ENCODE measurements at regions not wholly inside any gene's neighbourhood (a gene's known extent, or its start where the extent isn't known, plus 50 kb on each side); places are given as distances from the start of the nearest gene placed in this dataset.

- Histone ChIP-seq H3K4me2 (ENCODE audit: low read length, poor library complexity, severe bottlenecking) (no peak overlapping the region), H3K79me1 (replicated peaks; ENCODE audit: low read length, poor library complexity, severe bottlenecking) (no peaks in the 10 kb centered on the region), H2AK5ac (ENCODE audit: low read length, severe bottlenecking) (no peak overlapping the region), H3K27me3 (ENCODE audit: control insufficient read depth in 1 of 2, insufficient read depth in 1 of 2, low read length in 2 of 2) (no peaks in the 10 kb centered on the region), H4K8ac (ENCODE audit: low read length) (no peak overlapping the region), H2BK15ac (ENCODE audit: low read depth, poor library complexity, severe bottlenecking) (no peak overlapping the region), H3K4me3 (ENCODE audit: insufficient read depth in 1 of 2, low read depth in 1 of 2, low read length in 2 of 2) (no peak overlapping the region), H3K9me3 (ENCODE audit: control insufficient read depth, low read length) (no peaks in the 10 kb centered on the region), H3K36me3 (ENCODE audit: control insufficient read depth in 1 of 2, insufficient read depth in 2 of 2, low read depth in 1 of 2, low read length in 2 of 2) (no peaks in the 10 kb centered on the region), H3K18ac (ENCODE audit: low read depth in 1 of 2, low read length in 2 of 2) (no peak overlapping the region), H2BK5ac (ENCODE audit: low read depth, low read length, poor library complexity, severe bottlenecking) (no peak overlapping the region), H2BK12ac (ENCODE audit: low read length in 2 of 2) (no peak overlapping the region), H3K4ac (ENCODE audit: low read depth in 1 of 2, low read length in 2 of 2) (no peak overlapping the region), H2AFZ (ENCODE audit: low read depth, low read length) (no peak overlapping the region), H3K14ac (ENCODE audit: low read length in 2 of 2) (no peak overlapping the region), H3K4me1 (ENCODE audit: control insufficient read depth, insufficient read depth, low read depth, low read length) (no peaks in the 10 kb centered on the region), H3K23ac (ENCODE audit: low read length in 2 of 2) (no peak overlapping the region), H4K91ac (ENCODE audit: low read length) (no peak overlapping the region), H3K27ac (ENCODE audit: low read length, poor library complexity, severe bottlenecking) (no peak overlapping the region), H3K9ac (ENCODE audit: low read length) (no peak overlapping the region), H2BK120ac (ENCODE audit: low read depth, low read length) (no peak overlapping the region)
- WGBS, result 90% methylated on average over 1 of the region's 2 CpGs
- no peak for DNase-seq
Measured at GRCh38 chr1:192238421-192238820, 78.4 kb upstream of the RGS21 start.

DNA sequence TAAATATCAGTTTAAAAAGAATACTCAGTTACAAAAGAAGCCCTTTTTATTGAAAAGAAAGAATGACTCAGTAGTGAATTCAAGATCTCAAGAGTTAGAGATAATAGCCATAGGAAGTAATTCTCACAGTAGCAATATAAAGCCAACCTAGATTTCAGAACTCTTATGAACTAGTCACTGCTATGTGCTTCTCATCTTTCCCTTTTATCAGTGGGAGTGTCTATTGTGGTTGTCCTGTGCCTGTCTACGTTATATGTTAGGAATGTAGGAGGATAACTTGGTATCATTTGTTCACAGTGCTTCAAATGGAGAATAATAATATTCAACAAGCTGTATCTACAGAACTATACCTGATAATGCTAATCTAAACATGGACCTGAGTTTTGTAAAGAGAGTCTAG lies 73.1 kb upstream of the RGS21 start:
- no peaks in the 10 kb centered on the region for H3K27me3 ChIP-seq (ENCODE audit: control insufficient read depth in 1 of 2, insufficient read depth in 1 of 2, low read length in 2 of 2)
- H3K23ac ChIP-seq (ENCODE audit: low read length in 2 of 2), result no peak overlapping the region
- no peak overlapping the region for H2AK5ac ChIP-seq (ENCODE audit: low read length, severe bottlenecking)
- no peaks in the 10 kb centered on the region for H3K79me1 ChIP-seq (replicated peaks; ENCODE audit: low read length, poor library complexity, severe bottlenecking)
- no peak overlapping the region for H2BK15ac ChIP-seq (ENCODE audit: low read depth, poor library complexity, severe bottlenecking)
- peaks cover 5% of the 10 kb centered on the region for H3K9me3 ChIP-seq (ENCODE audit: control insufficient read depth, low read length)
- no peak overlapping the region for H4K8ac ChIP-seq (ENCODE audit: low read length)
- H4K91ac ChIP-seq (ENCODE audit: low read length), result no peak overlapping the region
- no peak overlapping the region for H2AFZ ChIP-seq (ENCODE audit: low read depth, low read length)
- no peak overlapping the region for H3K18ac ChIP-seq (ENCODE audit: low read depth in 1 of 2, low read length in 2 of 2)
- H3K9ac ChIP-seq (ENCODE audit: low read length), result no peak overlapping the region
- H3K36me3 ChIP-seq (ENCODE audit: control insufficient read depth in 1 of 2, insufficient read depth in 2 of 2, low read depth in 1 of 2, low read length in 2 of 2), result no peaks in the 10 kb centered on the region
- no peak overlapping the region for H3K14ac ChIP-seq (ENCODE audit: low read length in 2 of 2)
- H3K4ac ChIP-seq (ENCODE audit: low read depth in 1 of 2, low read length in 2 of 2), result no peak overlapping the region
- no peak overlapping the region for H3K27ac ChIP-seq (ENCODE audit: low read length, poor library complexity, severe bottlenecking)
- H3K4me1 ChIP-seq (ENCODE audit: control insufficient read depth, insufficient read depth, low read depth, low read length), result no peaks in the 10 kb centered on the region
- no CpG with 5 or more reads among the region's 1 CpG for WGBS
- no peak overlapping the region for H2BK5ac ChIP-seq (ENCODE audit: low read depth, low read length, poor library complexity, severe bottlenecking)
- no peak overlapping the region for H2BK12ac ChIP-seq (ENCODE audit: low read length in 2 of 2)
- no peak overlapping the region for H3K4me3 ChIP-seq (ENCODE audit: insufficient read depth in 1 of 2, low read depth in 1 of 2, low read length in 2 of 2)
- no peak overlapping the region for H2BK120ac ChIP-seq (ENCODE audit: low read depth, low read length)
- no peak for DNase-seq
- no peak overlapping the region for H3K4me2 ChIP-seq (ENCODE audit: low read length, poor library complexity, severe bottlenecking)

DNA sequence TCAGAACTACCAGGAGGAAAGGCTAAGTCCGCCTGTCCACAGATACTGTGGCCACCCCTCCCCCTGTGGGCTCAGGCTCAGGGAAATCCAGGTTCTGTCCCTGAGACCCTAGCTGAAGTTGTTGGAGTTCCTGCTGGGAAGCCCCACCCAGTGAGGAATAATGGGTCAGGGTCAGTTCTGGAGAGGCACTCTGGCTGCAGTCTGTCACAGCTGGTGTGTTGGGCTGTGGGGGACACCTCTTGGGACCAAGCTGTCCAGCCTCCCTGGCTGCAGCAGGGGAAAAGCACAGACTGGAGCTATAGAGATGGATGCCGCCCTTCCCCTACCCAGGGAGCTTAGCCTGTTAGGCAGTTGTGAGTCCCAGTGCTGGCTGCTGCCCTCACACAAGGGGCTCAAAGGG lies 65.1 kb upstream of the RGS21 start:
- Histone ChIP-seq H3K9ac (ENCODE audit: low read length) (no peak overlapping the region), H2BK5ac (ENCODE audit: low read depth, low read length, poor library complexity, severe bottlenecking) (no peak overlapping the region), H3K4me1 (ENCODE audit: control insufficient read depth, insufficient read depth, low read depth, low read length) (no peaks in the 10 kb centered on the region), H4K8ac (ENCODE audit: low read length) (no peak overlapping the region), H3K4me3 (ENCODE audit: insufficient read depth in 1 of 2, low read depth in 1 of 2, low read length in 2 of 2) (no peak overlapping the region), H3K9me3 (ENCODE audit: control insufficient read depth, low read length) (no peaks in the 10 kb centered on the region), H3K4ac (ENCODE audit: low read depth in 1 of 2, low read length in 2 of 2) (no peak overlapping the region), H3K27me3 (ENCODE audit: control insufficient read depth in 1 of 2, insufficient read depth in 1 of 2, low read length in 2 of 2) (no peaks in the 10 kb centered on the region), H3K36me3 (ENCODE audit: control insufficient read depth in 1 of 2, insufficient read depth in 2 of 2, low read depth in 1 of 2, low read length in 2 of 2) (no peaks in the 10 kb centered on the region), H2AK5ac (ENCODE audit: low read length, severe bottlenecking) (no peak overlapping the region), H2BK12ac (ENCODE audit: low read length in 2 of 2) (no peak overlapping the region), H3K18ac (ENCODE audit: low read depth in 1 of 2, low read length in 2 of 2) (peak overlapping the region in 1 of 2 experiments; percentile 2), H3K4me2 (ENCODE audit: low read length, poor library complexity, severe bottlenecking) (no peak overlapping the region), H2BK120ac (ENCODE audit: low read depth, low read length) (no peak overlapping the region), H3K14ac (ENCODE audit: low read length in 2 of 2) (peak overlapping the region in 1 of 2 experiments; percentile 61), H3K23ac (ENCODE audit: low read length in 2 of 2) (no peak overlapping the region), H2BK15ac (ENCODE audit: low read depth, poor library complexity, severe bottlenecking) (no peak overlapping the region), H2AFZ (ENCODE audit: low read depth, low read length) (no peak overlapping the region), H4K91ac (ENCODE audit: low read length) (no peak overlapping the region), H3K79me1 (replicated peaks; ENCODE audit: low read length, poor library complexity, severe bottlenecking) (no peaks in the 10 kb centered on the region), H3K27ac (ENCODE audit: low read length, poor library complexity, severe bottlenecking) (no peak overlapping the region)
- no peak for DNase-seq
- 77% methylated on average over 2 of the region's 2 CpGs for WGBS

- no peak overlapping the region for H3K23ac ChIP-seq (ENCODE audit: low read length in 2 of 2)
- H2AK5ac ChIP-seq (ENCODE audit: low read length, severe bottlenecking), result no peak overlapping the region
- no peak overlapping the region for H2BK12ac ChIP-seq (ENCODE audit: low read length in 2 of 2)
- H3K4me1 ChIP-seq (ENCODE audit: control insufficient read depth, insufficient read depth, low read depth, low read length), result no peaks in the 10 kb centered on the region
- WGBS, result 100% methylated on average over 2 of the region's 3 CpGs
- H3K27me3 ChIP-seq (ENCODE audit: control insufficient read depth in 1 of 2, insufficient read depth in 1 of 2, low read length in 2 of 2), result no peaks in the 10 kb centered on the region
- H3K9ac ChIP-seq (ENCODE audit: low read length), result no peak overlapping the region
- H2BK15ac ChIP-seq (ENCODE audit: low read depth, poor library complexity, severe bottlenecking), result no peak overlapping the region
- H3K4me2 ChIP-seq (ENCODE audit: low read length, poor library complexity, severe bottlenecking), result no peak overlapping the region
- H3K9me3 ChIP-seq (ENCODE audit: control insufficient read depth, low read length), result no peaks in the 10 kb centered on the region
- H3K14ac ChIP-seq (ENCODE audit: low read length in 2 of 2), result no peak overlapping the region
- H3K18ac ChIP-seq (ENCODE audit: low read depth in 1 of 2, low read length in 2 of 2), result no peak overlapping the region
- H3K27ac ChIP-seq (ENCODE audit: low read length, poor library complexity, severe bottlenecking), result no peak overlapping the region
- no peaks in the 10 kb centered on the region for H3K79me1 ChIP-seq (replicated peaks; ENCODE audit: low read length, poor library complexity, severe bottlenecking)
- no peak overlapping the region for H2BK120ac ChIP-seq (ENCODE audit: low read depth, low read length)
- no peak overlapping the region for H3K4ac ChIP-seq (ENCODE audit: low read depth in 1 of 2, low read length in 2 of 2)
- no peak overlapping the region for H4K8ac ChIP-seq (ENCODE audit: low read length)
- no peak overlapping the region for H4K91ac ChIP-seq (ENCODE audit: low read length)
- DNase-seq, result no peak
- no peak overlapping the region for H3K4me3 ChIP-seq (ENCODE audit: insufficient read depth in 1 of 2, low read depth in 1 of 2, low read length in 2 of 2)
- H2AFZ ChIP-seq (ENCODE audit: low read depth, low read length), result no peak overlapping the region
- no peaks in the 10 kb centered on the region for H3K36me3 ChIP-seq (ENCODE audit: control insufficient read depth in 1 of 2, insufficient read depth in 2 of 2, low read depth in 1 of 2, low read length in 2 of 2)
- no peak overlapping the region for H2BK5ac ChIP-seq (ENCODE audit: low read depth, low read length, poor library complexity, severe bottlenecking)
Measured at GRCh38 chr1:192252776-192253175, 64.0 kb upstream of the RGS21 start.
